GM10266 (cell line): ENCODE measurements at regions not wholly inside any gene's neighbourhood (a gene's known extent, or its start where the extent isn't known, plus 50 kb on each side); places are given as distances from the start of the nearest gene placed in this dataset.

Source experiments
- DNase-seq: peaks from one replicate; pipeline ENCODE4 v3.0.0; 2012; ENCODE audit errors: extremely low spot score
- CTCF ChIP-seq: IDR thresholded peaks from 2 replicates; pipeline ENCODE4 v1.5.1; 2012; ENCODE audit warnings: mild to moderate bottlenecking, low read depth; ENCODE audit not compliant: control insufficient read depth, insufficient read depth; ENCODE audit errors: missing control alignments

GRCh38 chr12:29970501-29970900 is 186.8 kb upstream of the TMTC1 start:
- no peak for DNase-seq
- no peak for TF ChIP-seq CTCF

- no peak for TF ChIP-seq CTCF
- no peak for DNase-seq
Observed at GRCh38 chr12:29962276-29963035, 178.7 kb upstream of the TMTC1 start.

GRCh38 chr12:29961231-29961630 is 177.5 kb upstream of the TMTC1 start:
- no peak for DNase-seq
- TF ChIP-seq CTCF, result no peak

GRCh38 chr12:29960122-29960521 is 176.4 kb upstream of the TMTC1 start:
- no peak for TF ChIP-seq CTCF
- no peak for DNase-seq

GRCh38 chr12:29957835-29958234 is 174.1 kb upstream of the TMTC1 start:
- TF ChIP-seq CTCF, result no peak
- DNase-seq, result no peak

GRCh38 chr12:29945904-29946303 is 162.2 kb upstream of the TMTC1 start:
- TF ChIP-seq CTCF, result no peak
- no peak for DNase-seq

- DNase-seq, result no peak
- no peak for TF ChIP-seq CTCF
Observed at GRCh38 chr12:29944269-29945000, 160.7 kb upstream of the TMTC1 start.
